HCT116 (cell line): ENCODE measurements at regions not wholly inside any gene's neighbourhood (a gene's known extent, or its start where the extent isn't known, plus 50 kb on each side); places are given as distances from the start of the nearest gene placed in this dataset.

Experiments used
- ATAC-seq: fragments of 200-7000 bp; cut with Tn5 transposase; 2 replicates; pipeline ENCODE4 v1.9.1; 2020; ENCODE audit warnings: mild to moderate bottlenecking, moderate library complexity
- BruUV-seq: library from RNA; stranded (reverse); fragments of 400-500 nt; replicated peaks from 2 replicates; lab custom pipeline; 2021; lab: Mats Ljungman, UMichigan
- CTCF ChIA-PET: fragments of 300-600 bp; sonication (Branson Sonifier 250); formaldehyde crosslinking; loops from one replicate; lab custom pipeline; 2021; ENCODE audit warnings: antibody characterized with exemption; lab: Charles Lee
- POLR2A ChIA-PET: fragments of 300-600, 350-600 bp; sonication (Branson Sonifier 250); formaldehyde crosslinking; loops from one replicate; lab custom pipeline; 2021; ENCODE audit warnings: antibody characterized with exemption; lab: Charles Lee
- RAD21 ChIA-PET, 2 experiments: fragments of 300-600 bp; sonication (Branson Sonifier 250); formaldehyde crosslinking; loops; one replicate each; lab custom pipeline; 2023; ENCODE audit warnings: low total read pairs in 2 of 2; ENCODE audit not compliant: uncharacterized antibody in 2 of 2, unreplicated experiment in 2 of 2, low non-redundant PET in 1 of 2; lab: Charles Lee
- DNase-seq: peaks from one replicate; pipeline ENCODE4 v3.0.0-alpha.2; 2010; ENCODE audit warnings: low read depth, low spot score
- H2AFZ ChIP-seq: fragments of 200-600 bp; shearing (Covaris generic), sonication (generic); 2 replicates; pipeline ENCODE4 v1.6.1; 2017; ENCODE audit warnings: low read depth, mixed run types, mixed read lengths, antibody characterized with exemption, low read length; ENCODE audit not compliant: poor library complexity, severe bottlenecking
- H3K27ac ChIP-seq: 2 replicates; pipeline ENCODE4 v1.5.1; 2012; ENCODE audit warnings: low read depth, low read length
- H3K27me3 ChIP-seq: fragments of 200-600 bp; sonication (generic); 2 replicates; pipeline ENCODE4 v1.6.1; 2016; ENCODE audit warnings: mixed run types, low read length, mixed read lengths; ENCODE audit not compliant: insufficient read depth
- H3K36me3 ChIP-seq, 2 experiments: fragments of 200-500 bp in 1 of 2; fragments of 200-600 bp in 1 of 2; sonication (Bioruptor generic) in 1 of 2; sonication (generic) in 1 of 2; 2 replicates each; pipeline versions ENCODE4 v1.5.1 to v1.6.1; 2014 to 2016; ENCODE audit warnings: low read length in 2 of 2, inconsistent platforms in 1 of 2, mixed read lengths in 1 of 2, mixed run types in 1 of 2; ENCODE audit not compliant: insufficient read depth in 2 of 2, control insufficient read depth in 1 of 2
- H3K4me1 ChIP-seq, 2 experiments: fragments of 200-600 bp in 1 of 2; sonication (generic) in 1 of 2; 2 replicates each; pipeline versions ENCODE4 v1.5.1 to v1.6.1; 2012 to 2017; ENCODE audit warnings: low read length in 2 of 2, inconsistent platforms in 1 of 2, mild to moderate bottlenecking in 1 of 2, mixed read lengths in 1 of 2, mixed run types in 1 of 2, moderate library complexity in 1 of 2; ENCODE audit not compliant: insufficient read depth in 2 of 2, control insufficient read depth in 1 of 2
- H3K4me2 ChIP-seq: fragments of 200-600 bp; sonication (generic); 2 replicates; pipeline ENCODE4 v1.6.1; 2017; ENCODE audit warnings: mixed run types, low read length, mixed read lengths
- H3K4me3 ChIP-seq, 2 experiments: fragments of 200-600 bp in 1 of 2; sonication (generic) in 1 of 2; replicated peaks in 1 of 2; 2 replicates each; pipeline ENCODE4 v1.5.1; 2011 to 2016; ENCODE audit warnings: low read length in 2 of 2, control low read depth in 1 of 2, low read depth in 1 of 2, mild to moderate bottlenecking in 1 of 2, mixed read lengths in 1 of 2, mixed run types in 1 of 2
- H3K79me2 ChIP-seq: fragments of 200-600 bp; sonication (generic); 2 replicates; pipeline ENCODE4 v1.6.1; 2017; ENCODE audit warnings: mild to moderate bottlenecking, mixed run types, low read length, moderate library complexity, mixed read lengths; ENCODE audit not compliant: insufficient read depth
- H3K9ac ChIP-seq: fragments of 200-600 bp; sonication (generic); 2 replicates; pipeline ENCODE4 v1.6.1; 2016; ENCODE audit warnings: low read length, mixed read lengths
- H3K9me2 ChIP-seq: fragments of 200-600 bp; sonication (generic), shearing (Covaris generic); 2 replicates; pipeline ENCODE4 v1.6.1; 2017; ENCODE audit warnings: mixed run types, mild to moderate bottlenecking, moderate library complexity; ENCODE audit not compliant: insufficient read depth
- H3K9me3 ChIP-seq, 2 experiments: fragments of 200-500 bp in 1 of 2; fragments of 200-600 bp in 1 of 2; sonication (Bioruptor generic) in 1 of 2; sonication (generic) in 1 of 2; 2 replicates each; pipeline ENCODE4 v1.6.1; 2014 to 2017; ENCODE audit warnings: low read length in 2 of 2, mixed read lengths in 2 of 2, inconsistent platforms in 1 of 2, low read depth in 1 of 2, mild to moderate bottlenecking in 1 of 2, mixed run types in 1 of 2, moderate library complexity in 1 of 2; ENCODE audit not compliant: control insufficient read depth in 1 of 2, insufficient read depth in 1 of 2
- H4K20me1 ChIP-seq: fragments of 200-600 bp; sonication (generic), shearing (Covaris generic); 2 replicates; pipeline ENCODE4 v1.6.1; 2017; ENCODE audit warnings: mixed run types, mild to moderate bottlenecking, moderate library complexity; ENCODE audit not compliant: insufficient read depth
- ELF1 ChIP-seq: IDR thresholded peaks from 2 replicates; pipeline ENCODE4 v1.6.1; 2012; ENCODE audit warnings: low read depth, borderline replicate concordance
- POLR2AphosphoS5 ChIP-seq: IDR thresholded peaks from 2 replicates; pipeline ENCODE4 v1.6.1; 2011; ENCODE audit warnings: mild to moderate bottlenecking, low read depth, low read length, moderate library complexity
- SIN3A ChIP-seq: IDR thresholded peaks from 2 replicates; pipeline ENCODE4 v1.6.1; 2012; ENCODE audit warnings: low read depth
- intact Hi-C: fragments of 100-400 bp; cut with micrococcal nuclease; formaldehyde crosslinking; loops from 2 replicates; pipeline ENCODE4 v1.10.0; 2022
- TF ChIP-seq, protein P1 (sequence below): IDR thresholded peaks from 2 replicates; pipeline ENCODE4 v1.6.1; 2011; ENCODE audit warnings: mild to moderate bottlenecking, low read length, moderate library complexity; ENCODE audit not compliant: insufficient replicate concordance; ENCODE audit errors: extremely low read depth
- TF ChIP-seq, protein P2 (sequence below), 3 experiments: fragments of 200-600 bp in 1 of 3; sonication (generic) in 1 of 3; IDR thresholded peaks in 2 of 3; conservative IDR thresholded peaks in 1 of 3; 2 replicates each; pipeline ENCODE4 v1.5.1; 2012 to 2017; ENCODE audit warnings: low read depth in 2 of 3, low read length in 2 of 3, antibody characterized with exemption in 1 of 3, borderline replicate concordance in 1 of 3, control low read depth in 1 of 3, mild to moderate bottlenecking in 1 of 3, mixed read lengths in 1 of 3, mixed run types in 1 of 3, moderate library complexity in 1 of 3; ENCODE audit not compliant: insufficient read depth in 1 of 3

DNA sequence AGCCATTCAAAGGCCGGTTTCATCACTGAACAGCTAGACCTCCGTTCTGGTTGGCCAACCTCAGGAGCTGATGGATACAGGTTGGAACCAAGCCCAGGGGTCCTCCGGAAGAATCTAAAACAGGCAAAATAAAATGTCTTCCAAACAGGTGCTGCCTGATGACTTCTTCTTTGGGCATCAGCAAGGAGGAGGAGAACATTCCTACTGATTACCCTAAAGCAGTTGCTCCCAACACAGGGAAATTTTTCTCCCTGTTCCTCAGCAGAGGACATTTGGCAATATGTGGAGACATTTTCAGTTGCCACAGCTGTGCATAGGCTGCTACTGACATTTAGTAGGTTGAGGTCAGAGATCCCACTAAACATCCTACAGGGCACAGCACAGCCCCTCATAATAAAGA, 319.3 kb upstream of the PPARGC1A start:
- H3K9ac ChIP-seq, result no peak overlapping the region
- POLR2A ChIA-PET, result no interaction called here
- no peaks in the 10 kb centered on the region for H3K9me2 ChIP-seq
- TF ChIP-seq, protein P1, sequence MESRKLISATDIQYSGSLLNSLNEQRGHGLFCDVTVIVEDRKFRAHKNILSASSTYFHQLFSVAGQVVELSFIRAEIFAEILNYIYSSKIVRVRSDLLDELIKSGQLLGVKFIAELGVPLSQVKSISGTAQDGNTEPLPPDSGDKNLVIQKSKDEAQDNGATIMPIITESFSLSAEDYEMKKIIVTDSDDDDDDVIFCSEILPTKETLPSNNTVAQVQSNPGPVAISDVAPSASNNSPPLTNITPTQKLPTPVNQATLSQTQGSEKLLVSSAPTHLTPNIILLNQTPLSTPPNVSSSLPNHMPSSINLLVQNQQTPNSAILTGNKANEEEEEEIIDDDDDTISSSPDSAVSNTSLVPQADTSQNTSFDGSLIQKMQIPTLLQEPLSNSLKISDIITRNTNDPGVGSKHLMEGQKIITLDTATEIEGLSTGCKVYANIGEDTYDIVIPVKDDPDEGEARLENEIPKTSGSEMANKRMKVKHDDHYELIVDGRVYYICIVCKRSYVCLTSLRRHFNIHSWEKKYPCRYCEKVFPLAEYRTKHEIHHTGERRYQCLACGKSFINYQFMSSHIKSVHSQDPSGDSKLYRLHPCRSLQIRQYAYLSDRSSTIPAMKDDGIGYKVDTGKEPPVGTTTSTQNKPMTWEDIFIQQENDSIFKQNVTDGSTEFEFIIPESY, result no peak
- no peak for TF ChIP-seq SIN3A
- no peak for TF ChIP-seq POLR2AphosphoS5
- TF ChIP-seq, protein P2, sequence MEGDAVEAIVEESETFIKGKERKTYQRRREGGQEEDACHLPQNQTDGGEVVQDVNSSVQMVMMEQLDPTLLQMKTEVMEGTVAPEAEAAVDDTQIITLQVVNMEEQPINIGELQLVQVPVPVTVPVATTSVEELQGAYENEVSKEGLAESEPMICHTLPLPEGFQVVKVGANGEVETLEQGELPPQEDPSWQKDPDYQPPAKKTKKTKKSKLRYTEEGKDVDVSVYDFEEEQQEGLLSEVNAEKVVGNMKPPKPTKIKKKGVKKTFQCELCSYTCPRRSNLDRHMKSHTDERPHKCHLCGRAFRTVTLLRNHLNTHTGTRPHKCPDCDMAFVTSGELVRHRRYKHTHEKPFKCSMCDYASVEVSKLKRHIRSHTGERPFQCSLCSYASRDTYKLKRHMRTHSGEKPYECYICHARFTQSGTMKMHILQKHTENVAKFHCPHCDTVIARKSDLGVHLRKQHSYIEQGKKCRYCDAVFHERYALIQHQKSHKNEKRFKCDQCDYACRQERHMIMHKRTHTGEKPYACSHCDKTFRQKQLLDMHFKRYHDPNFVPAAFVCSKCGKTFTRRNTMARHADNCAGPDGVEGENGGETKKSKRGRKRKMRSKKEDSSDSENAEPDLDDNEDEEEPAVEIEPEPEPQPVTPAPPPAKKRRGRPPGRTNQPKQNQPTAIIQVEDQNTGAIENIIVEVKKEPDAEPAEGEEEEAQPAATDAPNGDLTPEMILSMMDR (IDR thresholded peaks at IDR 0.05 in 2 of 3, conservative IDR thresholded peaks at IDR 0.05 in 1 of 3; ENCODE audit: borderline replicate concordance in 1 of 3, insufficient read depth in 1 of 3, low read depth in 2 of 3, low read length in 2 of 3), result no peak
- no peak for TF ChIP-seq ELF1
- H3K79me2 ChIP-seq, result no peaks in the 10 kb centered on the region
- H3K27ac ChIP-seq, result no peak overlapping the region
- RAD21 ChIA-PET, result no interaction called here
- H3K9me3 ChIP-seq, result peaks cover 0 to 3% of the 10 kb centered on the region in 2 experiments; a peak in 1 of 4 replicates
- no peaks in the 10 kb centered on the region for H4K20me1 ChIP-seq
- no peak overlapping the region for H3K4me3 ChIP-seq
- intact Hi-C loops, result no loop called here
- DNase-seq, result no peak
- H2AFZ ChIP-seq, result no peak overlapping the region
- no peaks in the 10 kb centered on the region for H3K4me1 ChIP-seq
- no peak for ATAC-seq
- H3K36me3 ChIP-seq, result no peaks in the 10 kb centered on the region
- CTCF ChIA-PET, result no interaction called here
- H3K4me2 ChIP-seq, result no peak overlapping the region
- BruUV-seq, result no TSS peak
- no peaks in the 10 kb centered on the region for H3K27me3 ChIP-seq
